ENCODE measurements at regions not wholly inside any gene's neighbourhood (a gene's known extent, or its start where the extent isn't known, plus 50 kb on each side); places are given as distances from the start of the nearest gene placed in this dataset.

- TF ChIP-seq CTCF (IDR thresholded peaks at IDR 0.05; ENCODE audit: low read depth, low read length), result no peak
- TF ChIP-seq EZH2phosphoT487 (IDR thresholded peaks at IDR 0.05; ENCODE audit: low read depth), result no peak
These were observed 127.2 kb downstream of the HS3ST3B1 start for GRCh38 chr17:14427900-14428647.
